ENCODE measurements at regions not wholly inside any gene's neighbourhood (a gene's known extent, or its start where the extent isn't known, plus 50 kb on each side); places are given as distances from the start of the nearest gene placed in this dataset.

GRCh38 chr2:39989888-39990287 lies 210.8 kb upstream of the THUMPD2 start:
- Histone ChIP-seq H4K20me1 (replicated peaks; ENCODE audit: control insufficient read depth, insufficient read depth, low read length) (no peaks in the 10 kb centered on the region), H3K4me3 (no peak overlapping the region), H3K27me3 (ENCODE audit: control insufficient read depth in 2 of 2, insufficient read depth in 2 of 2, low read length in 2 of 2) (no peaks in the 10 kb centered on the region), H3K9me3 (replicated peaks; ENCODE audit: control insufficient read depth, insufficient read depth, low read depth, low read length) (no peaks in the 10 kb centered on the region), H3K79me2 (ENCODE audit: control insufficient read depth, insufficient read depth, low read length) (no peaks in the 10 kb centered on the region), H3K9ac (ENCODE audit: insufficient read depth in 1 of 2, low read depth in 2 of 2, low read length in 2 of 2) (no peak overlapping the region), H3K36me3 (ENCODE audit: control insufficient read depth, insufficient read depth, low read length) (no peaks in the 10 kb centered on the region), H3K4me1 (replicated peaks in 1 of 2; ENCODE audit: control insufficient read depth in 2 of 2, insufficient read depth in 2 of 2, low read length in 2 of 2) (no peaks in the 10 kb centered on the region), H2AFZ (ENCODE audit: low read depth, low read length) (no peak overlapping the region), H3K27ac (ENCODE audit: extremely low read depth, low read depth, low read length) (no peak overlapping the region), H3K4me2 (ENCODE audit: insufficient read depth, low read length) (no peak overlapping the region), H3K9me1 (ENCODE audit: control insufficient read depth, insufficient read depth, low read length) (no peaks in the 10 kb centered on the region)
- TF ChIP-seq SRSF9 (IDR thresholded peaks at IDR 0.05; ENCODE audit: borderline replicate concordance, low read depth, low read length): no peak
- TF ChIP-seq ZNF431 (CRISPR knock-in tag; IDR thresholded peaks at IDR 0.05): no peak
- TF ChIP-seq HDAC2 (IDR thresholded peaks at IDR 0.05): no peak
- TF ChIP-seq ZNF146 (CRISPR knock-in tag; IDR thresholded peaks at IDR 0.05; ENCODE audit: unreplicated experiment): no peak
- intact Hi-C loops (cut with micrococcal nuclease) (no loop called here), in situ Hi-C loops (cut with MboI) (no loop called here)
- no peak for DNase-seq (ENCODE audit: extremely low read depth in 1 of 4, low spot score in 3 of 4)
- POLR2A ChIA-PET: no interaction called here
- FAIRE-seq: no peak
- 0% methylated on average over 3 of the region's 3 CpGs for WGBS (ENCODE audit: insufficient coverage, low coverage, missing lambda C conversion rate)
- CTCF ChIA-PET (ENCODE audit: low intra/inter-chr PET ratio): no interaction called here
- BruUV-seq (replicated peaks): no TSS peak
- ATAC-seq: no peak

GRCh38 chr2:39981883-39982311 lies 202.8 kb upstream of the THUMPD2 start:
- H2AFZ ChIP-seq (ENCODE audit: low read depth, low read length): no peak overlapping the region
- H3K27ac ChIP-seq (ENCODE audit: extremely low read depth, low read depth, low read length): no peak overlapping the region
- H3K9me1 ChIP-seq (ENCODE audit: control insufficient read depth, insufficient read depth, low read length): no peaks in the 10 kb centered on the region
- no peaks in the 10 kb centered on the region for H3K4me1 ChIP-seq (replicated peaks in 1 of 2; ENCODE audit: control insufficient read depth in 2 of 2, insufficient read depth in 2 of 2, low read length in 2 of 2)
- POLR2A ChIA-PET: no interaction called here
- intact Hi-C loops (cut with micrococcal nuclease) (no loop called here), in situ Hi-C loops (cut with MboI) (no loop called here)
- H3K36me3 ChIP-seq (ENCODE audit: control insufficient read depth, insufficient read depth, low read length): no peaks in the 10 kb centered on the region
- no peak for ATAC-seq
- no peak overlapping the region for H3K4me3 ChIP-seq
- no peaks in the 10 kb centered on the region for H3K9me3 ChIP-seq (replicated peaks; ENCODE audit: control insufficient read depth, insufficient read depth, low read depth, low read length)
- BruUV-seq (replicated peaks): no TSS peak
- H3K9ac ChIP-seq (ENCODE audit: insufficient read depth in 1 of 2, low read depth in 2 of 2, low read length in 2 of 2): no peak overlapping the region
- no peaks in the 10 kb centered on the region for H3K79me2 ChIP-seq (ENCODE audit: control insufficient read depth, insufficient read depth, low read length)
- no peak for DNase-seq (ENCODE audit: extremely low read depth in 1 of 4, low spot score in 3 of 4)
- no peaks in the 10 kb centered on the region for H4K20me1 ChIP-seq (replicated peaks; ENCODE audit: control insufficient read depth, insufficient read depth, low read length)
- no peaks in the 10 kb centered on the region for H3K27me3 ChIP-seq (ENCODE audit: control insufficient read depth in 2 of 2, insufficient read depth in 2 of 2, low read length in 2 of 2)
- no peak overlapping the region for H3K4me2 ChIP-seq (ENCODE audit: insufficient read depth, low read length)
- CTCF ChIA-PET (ENCODE audit: low intra/inter-chr PET ratio): no interaction called here
- 0% methylated on average over 3 of the region's 3 CpGs for WGBS (ENCODE audit: insufficient coverage, low coverage, missing lambda C conversion rate)
- no peak for FAIRE-seq
- TF ChIP-seq MAFK (IDR thresholded peaks at IDR 0.05; ENCODE audit: low read length) (no peak), RBFOX2 (IDR thresholded peaks at IDR 0.05; ENCODE audit: low read depth, low read length) (no peak), ERF (CRISPR knock-in tag; IDR thresholded peaks at IDR 0.05) (no peak), AFF1 (IDR thresholded peaks at IDR 0.05; ENCODE audit: low read depth in 1 of 2, partially characterized antibody in 2 of 2) (no peak), MTA2 (IDR thresholded peaks at IDR 0.05; ENCODE audit: low read depth) (no peak), FOXK2 (conservative IDR thresholded peaks at IDR 0.05 in 1 of 2, IDR thresholded peaks at IDR 0.05 in 1 of 2; ENCODE audit: low read depth in 2 of 2) (no peak), CTCF (IDR thresholded peaks at IDR 0.05 in 2 of 3, conservative IDR thresholded peaks at IDR 0.05 in 1 of 3; ENCODE audit: insufficient read depth in 2 of 3, low read depth in 1 of 3, low read length in 3 of 3) (no peak), ZNF57 (CRISPR knock-in tag; IDR thresholded peaks at IDR 0.05) (no peak)
